Neuronal stem cell (in vitro differentiated cells): ENCODE measurements at regions not wholly inside any gene's neighbourhood (a gene's known extent, or its start where the extent isn't known, plus 50 kb on each side); places are given as distances from the start of the nearest gene placed in this dataset.

Source experiments
- DNase-seq: peaks from one replicate; pipeline ENCODE4 v3.0.0-alpha.2; 2013; ENCODE audit warnings: low spot score
- H2AFZ ChIP-seq: one replicate; pipeline ENCODE4 v1.6.1; 2013; ENCODE audit warnings: mild to moderate bottlenecking, low read length, inconsistent platforms
- H2AK5ac ChIP-seq: 2 replicates; pipeline ENCODE4 v1.6.1; 2013; ENCODE audit warnings: low read depth, mild to moderate bottlenecking, inconsistent platforms, low read length, moderate library complexity, mixed read lengths
- H2BK120ac ChIP-seq: 2 replicates; pipeline ENCODE4 v1.6.1; 2013; ENCODE audit warnings: low read depth, mild to moderate bottlenecking, inconsistent platforms, low read length, moderate library complexity, mixed read lengths
- H2BK12ac ChIP-seq: one replicate; pipeline ENCODE4 v1.6.1; 2013; ENCODE audit warnings: low read length, inconsistent platforms
- H2BK15ac ChIP-seq: 2 replicates; pipeline ENCODE4 v1.6.1; 2013; ENCODE audit warnings: mild to moderate bottlenecking, low read length, inconsistent platforms, mixed read lengths
- H2BK5ac ChIP-seq: one replicate; pipeline ENCODE4 v1.6.1; 2013; ENCODE audit warnings: inconsistent platforms, mild to moderate bottlenecking, low read length, moderate library complexity
- H3K14ac ChIP-seq: one replicate; pipeline ENCODE4 v1.6.1; 2013; ENCODE audit warnings: low read length, inconsistent platforms
- H3K18ac ChIP-seq: 2 replicates; pipeline ENCODE4 v1.6.1; 2013; ENCODE audit warnings: low read length, inconsistent platforms
- H3K23ac ChIP-seq: 2 replicates; pipeline ENCODE4 v1.6.1; 2013; ENCODE audit warnings: low read depth, mild to moderate bottlenecking, mixed read lengths, low read length, inconsistent platforms; ENCODE audit not compliant: poor library complexity
- H3K27ac ChIP-seq: replicated peaks from 3 replicates; pipeline ENCODE4 v1.5.1; 2013; ENCODE audit warnings: low read length, inconsistent platforms
- H3K27me3 ChIP-seq, 3 experiments: 2 replicates each; pipeline ENCODE4 v1.6.1; 2013; ENCODE audit warnings: low read length in 3 of 3, mild to moderate bottlenecking in 2 of 3, inconsistent platforms in 1 of 3, low read depth in 1 of 3, mixed read lengths in 1 of 3, moderate library complexity in 1 of 3; ENCODE audit not compliant: control insufficient read depth in 3 of 3, insufficient read depth in 3 of 3
- H3K36me3 ChIP-seq, 2 donors: replicated peaks in 1 of 2; 2 replicates each; pipeline ENCODE4 v1.6.1; 2013; ENCODE audit warnings: low read length in 2 of 2; ENCODE audit not compliant: control insufficient read depth in 2 of 2, insufficient read depth in 2 of 2
- H3K4ac ChIP-seq: 2 replicates; pipeline ENCODE4 v1.6.1; 2013; ENCODE audit warnings: inconsistent platforms, mild to moderate bottlenecking, low read length, moderate library complexity
- H3K4me1 ChIP-seq, 2 donors: 1 replicate in 1 of 2; 2 replicates in 1 of 2; pipeline ENCODE4 v1.6.1; 2013; ENCODE audit warnings: low read length in 2 of 2, low read depth in 1 of 2; ENCODE audit not compliant: control insufficient read depth in 2 of 2, insufficient read depth in 1 of 2
- H3K4me2 ChIP-seq: one replicate; pipeline ENCODE4 v1.6.1; 2013; ENCODE audit warnings: mild to moderate bottlenecking, low read length, inconsistent platforms; ENCODE audit not compliant: insufficient read depth, poor library complexity, severe bottlenecking
- H3K4me3 ChIP-seq, 2 donors: 2 replicates each; pipeline ENCODE4 v1.5.1; 2013; ENCODE audit warnings: low read length in 2 of 2, mild to moderate bottlenecking in 2 of 2, inconsistent platforms in 1 of 2, moderate library complexity in 1 of 2
- H3K79me1 ChIP-seq: one replicate; pipeline ENCODE4 v1.6.1; 2013; ENCODE audit warnings: low read depth, mild to moderate bottlenecking, inconsistent platforms, low read length, moderate library complexity
- H3K9ac ChIP-seq: one replicate; pipeline ENCODE4 v1.6.1; 2013; ENCODE audit warnings: mild to moderate bottlenecking, low read depth, low read length, inconsistent platforms; ENCODE audit not compliant: poor library complexity
- H3K9me3 ChIP-seq, 2 donors: replicated peaks in 1 of 2; 2 replicates each; pipeline versions ENCODE3 to v1.6.1; 2013; ENCODE audit warnings: low read length in 2 of 2, mild to moderate bottlenecking in 2 of 2, inconsistent platforms in 1 of 2, low read depth in 1 of 2, mixed read lengths in 1 of 2, moderate library complexity in 1 of 2; ENCODE audit not compliant: control insufficient read depth in 2 of 2, insufficient read depth in 1 of 2
- H4K8ac ChIP-seq: one replicate; pipeline ENCODE4 v1.6.1; 2013; ENCODE audit warnings: low read depth, mild to moderate bottlenecking, inconsistent platforms, low read length, moderate library complexity
- H4K91ac ChIP-seq: one replicate; pipeline ENCODE4 v1.6.1; 2013; ENCODE audit warnings: low read length, low read depth, mild to moderate bottlenecking, inconsistent platforms; ENCODE audit not compliant: poor library complexity
- WGBS, 2 donors: extraction: QIAGEN DNeasy Blood & Tissue Kit; methylation state at CpG; one replicate each; pipeline ENCODE4 v1.1.7; 2013; ENCODE audit warnings: missing lambda C conversion rate in 2 of 2, mixed read lengths in 1 of 2; ENCODE audit not compliant: insufficient read length in 2 of 2, insufficient replicate concordance in 1 of 2; ENCODE audit errors: extremely low coverage in 2 of 2; 5-methylcytosine and 5-hydroxymethylcytosine counted together

GRCh38 chr16:50996166-50996829 is 154.8 kb downstream of the SALL1 start:
- Histone ChIP-seq H3K4me2 (no peak overlapping the region), H4K91ac (no peak overlapping the region), H3K23ac (no peak overlapping the region), H3K4ac (no peak overlapping the region), H3K4me1 (no peaks in the 10 kb centered on the region), H3K9me3 (no peaks in the 10 kb centered on the region), H3K36me3 (no peaks in the 10 kb centered on the region), H3K9ac (no peak overlapping the region), H4K8ac (no peak overlapping the region), H3K4me3 (no peak overlapping the region), H3K27ac (no peak overlapping the region), H3K14ac (no peak overlapping the region), H2BK12ac (no peak overlapping the region), H3K18ac (no peak overlapping the region), H2BK15ac (no peak overlapping the region), H2BK120ac (no peak overlapping the region), H3K27me3 (peaks cover 0 to 2% (median 0%) of the 10 kb centered on the region in 3 experiments), H2AK5ac (no peak overlapping the region), H2BK5ac (no peak overlapping the region), H3K79me1 (no peaks in the 10 kb centered on the region), H2AFZ (no peak overlapping the region)
- no peak for DNase-seq
- no CpG with 5 or more reads among the region's 12 CpGs for WGBS, 2 donors

GRCh38 chr16:50994995-50995394 is 156.1 kb downstream of the SALL1 start:
- no peak overlapping the region for H3K14ac ChIP-seq
- H3K27ac ChIP-seq: no peak overlapping the region
- no peak overlapping the region for H2BK12ac ChIP-seq
- H3K79me1 ChIP-seq: no peaks in the 10 kb centered on the region
- H3K9me3 ChIP-seq: no peaks in the 10 kb centered on the region
- no CpG with 5 or more reads among the region's 8 CpGs for WGBS, 2 donors
- H3K4me2 ChIP-seq: no peak overlapping the region
- no peak for DNase-seq
- H3K4me1 ChIP-seq: no peaks in the 10 kb centered on the region
- H2AFZ ChIP-seq: no peak overlapping the region
- H4K8ac ChIP-seq: no peak overlapping the region
- no peak overlapping the region for H4K91ac ChIP-seq
- no peak overlapping the region for H3K23ac ChIP-seq
- no peak overlapping the region for H3K18ac ChIP-seq
- no peak overlapping the region for H2BK15ac ChIP-seq
- no peak overlapping the region for H3K4me3 ChIP-seq
- no peak overlapping the region for H2AK5ac ChIP-seq
- H3K36me3 ChIP-seq: no peaks in the 10 kb centered on the region
- H3K4ac ChIP-seq: no peak overlapping the region
- H3K27me3 ChIP-seq: peaks cover 0 to 2% (median 0%) of the 10 kb centered on the region in 3 experiments
- no peak overlapping the region for H2BK120ac ChIP-seq
- H2BK5ac ChIP-seq: no peak overlapping the region
- H3K9ac ChIP-seq: no peak overlapping the region

GRCh38 chr16:50992350-50993032 is 158.6 kb downstream of the SALL1 start:
- no peak for DNase-seq
- H3K4me2 ChIP-seq: no peak overlapping the region
- no peak overlapping the region for H3K9ac ChIP-seq
- no peak overlapping the region for H2AFZ ChIP-seq
- no peak overlapping the region for H3K4me3 ChIP-seq
- H3K23ac ChIP-seq: no peak overlapping the region
- H2BK5ac ChIP-seq: no peak overlapping the region
- no peak overlapping the region for H3K18ac ChIP-seq
- WGBS, 2 donors: no CpG with 5 or more reads among the region's 18 CpGs
- H3K4me1 ChIP-seq: no peaks in the 10 kb centered on the region
- H3K27ac ChIP-seq: no peak overlapping the region
- peaks cover 0 to 2% (median 0%) of the 10 kb centered on the region in 3 experiments for H3K27me3 ChIP-seq
- H3K14ac ChIP-seq: no peak overlapping the region
- H3K36me3 ChIP-seq: no peaks in the 10 kb centered on the region
- no peak overlapping the region for H4K8ac ChIP-seq
- no peak overlapping the region for H2BK15ac ChIP-seq
- H2BK120ac ChIP-seq: no peak overlapping the region
- H2AK5ac ChIP-seq: no peak overlapping the region
- no peaks in the 10 kb centered on the region for H3K9me3 ChIP-seq
- H2BK12ac ChIP-seq: no peak overlapping the region
- H3K79me1 ChIP-seq: no peaks in the 10 kb centered on the region
- no peak overlapping the region for H3K4ac ChIP-seq
- no peak overlapping the region for H4K91ac ChIP-seq

- H2AFZ ChIP-seq: no peak overlapping the region
- no peak overlapping the region for H3K9ac ChIP-seq
- no peak overlapping the region for H2BK15ac ChIP-seq
- no peaks in the 10 kb centered on the region for H3K9me3 ChIP-seq
- H3K23ac ChIP-seq: no peak overlapping the region
- no peaks in the 10 kb centered on the region for H3K36me3 ChIP-seq
- H3K79me1 ChIP-seq: no peaks in the 10 kb centered on the region
- DNase-seq: no peak
- H3K4me1 ChIP-seq: no peaks in the 10 kb centered on the region
- H2BK5ac ChIP-seq: no peak overlapping the region
- no peak overlapping the region for H3K27ac ChIP-seq
- no peak overlapping the region for H3K4me2 ChIP-seq
- H4K91ac ChIP-seq: no peak overlapping the region
- H3K14ac ChIP-seq: no peak overlapping the region
- no peak overlapping the region for H2AK5ac ChIP-seq
- H3K18ac ChIP-seq: no peak overlapping the region
- no peak overlapping the region for H2BK12ac ChIP-seq
- H3K4me3 ChIP-seq: no peak overlapping the region
- no CpG with 5 or more reads among the region's 13 CpGs for WGBS, 2 donors
- H2BK120ac ChIP-seq: no peak overlapping the region
- no peak overlapping the region for H4K8ac ChIP-seq
- H3K27me3 ChIP-seq: peaks cover 0 to 2% (median 0%) of the 10 kb centered on the region in 3 experiments
- H3K4ac ChIP-seq: no peak overlapping the region
Measured at GRCh38 chr16:50991436-50991835, 159.6 kb downstream of the SALL1 start.
